H9 (cell line): ENCODE measurements at regions not wholly inside any gene's neighbourhood (a gene's known extent, or its start where the extent isn't known, plus 50 kb on each side); places are given as distances from the start of the nearest gene placed in this dataset.

Experiments used
- DNase-seq: peaks from one replicate; pipeline ENCODE4 v3.0.0-alpha.2; 2017
- H2AFZ ChIP-seq: one replicate; pipeline ENCODE4 v1.6.1; 2013; ENCODE audit warnings: mild to moderate bottlenecking, low read length, control low read depth, moderate library complexity
- H2AK5ac ChIP-seq: 2 replicates; pipeline ENCODE4 v1.6.1; 2013; ENCODE audit warnings: low read length, control low read depth, mixed read lengths; ENCODE audit not compliant: insufficient read length
- H2BK120ac ChIP-seq: one replicate; pipeline ENCODE4 v1.6.1; 2013; ENCODE audit warnings: low read depth, mild to moderate bottlenecking, low read length, control low read depth, inconsistent platforms; ENCODE audit not compliant: poor library complexity, severe bottlenecking
- H2BK12ac ChIP-seq: 2 replicates; pipeline ENCODE4 v1.6.1; 2013; ENCODE audit warnings: low read length, control low read depth, mixed read lengths, low read depth; ENCODE audit not compliant: insufficient read length
- H2BK15ac ChIP-seq: 2 replicates; pipeline ENCODE4 v1.6.1; 2013; ENCODE audit warnings: low read depth, low read length, control low read depth
- H2BK20ac ChIP-seq: one replicate; pipeline ENCODE4 v1.6.1; 2013; ENCODE audit warnings: low read depth, mild to moderate bottlenecking, low read length, control low read depth, inconsistent platforms; ENCODE audit not compliant: poor library complexity, severe bottlenecking
- H2BK5ac ChIP-seq: 2 replicates; pipeline ENCODE4 v1.6.1; 2013; ENCODE audit warnings: low read length, control low read depth, mixed read lengths; ENCODE audit not compliant: insufficient read length
- H3K14ac ChIP-seq: 2 replicates; pipeline ENCODE4 v1.6.1; 2013; ENCODE audit warnings: low read length, control low read depth; ENCODE audit not compliant: insufficient read depth
- H3K18ac ChIP-seq: 2 replicates; pipeline ENCODE4 v1.6.1; 2013; ENCODE audit warnings: low read depth, mild to moderate bottlenecking, mixed read lengths, low read length, control low read depth; ENCODE audit not compliant: insufficient read length
- H3K23ac ChIP-seq: 2 replicates; pipeline ENCODE4 v1.6.1; 2013; ENCODE audit warnings: low read length, control low read depth, mixed read lengths, low read depth; ENCODE audit not compliant: insufficient read length
- H3K23me2 ChIP-seq: 2 replicates; pipeline ENCODE4 v1.6.1; 2013; ENCODE audit warnings: low read depth, mild to moderate bottlenecking, mixed read lengths, low read length, control low read depth; ENCODE audit not compliant: insufficient read length, poor library complexity, severe bottlenecking
- H3K27ac ChIP-seq: 2 replicates; pipeline ENCODE4 v1.5.1; 2013; ENCODE audit warnings: low read length, control low read depth, mixed read lengths, low read depth; ENCODE audit not compliant: insufficient read length
- H3K27me3 ChIP-seq: 2 replicates; pipeline ENCODE4 v1.6.1; 2013; ENCODE audit warnings: low read length, control low read depth, inconsistent platforms; ENCODE audit not compliant: insufficient read depth
- H3K4ac ChIP-seq: 2 replicates; pipeline ENCODE4 v1.6.1; 2013; ENCODE audit warnings: low read depth, mild to moderate bottlenecking, control low read depth, inconsistent platforms, low read length, moderate library complexity
- H3K4me1 ChIP-seq: 2 replicates; pipeline ENCODE4 v1.6.1; 2013; ENCODE audit warnings: low read length, control low read depth, inconsistent platforms; ENCODE audit not compliant: insufficient read depth
- H3K4me2 ChIP-seq: 2 replicates; pipeline ENCODE4 v1.6.1; 2013; ENCODE audit warnings: low read length, control low read depth, mixed read lengths; ENCODE audit not compliant: insufficient read length, insufficient read depth
- H3K56ac ChIP-seq: 2 replicates; pipeline ENCODE4 v1.6.1; 2013; ENCODE audit warnings: low read depth, mild to moderate bottlenecking, mixed read lengths, low read length, control low read depth; ENCODE audit not compliant: insufficient read length
- H3K79me1 ChIP-seq: 2 replicates; pipeline ENCODE4 v1.6.1; 2013; ENCODE audit warnings: low read depth, mild to moderate bottlenecking, moderate library complexity, low read length, control low read depth, inconsistent platforms; ENCODE audit not compliant: insufficient read depth, poor library complexity, severe bottlenecking
- H3K79me2 ChIP-seq: 2 replicates; pipeline ENCODE4 v1.6.1; 2013; ENCODE audit warnings: low read length, control low read depth, inconsistent platforms; ENCODE audit not compliant: insufficient read depth
- H3K9ac ChIP-seq: 2 replicates; pipeline ENCODE4 v1.6.1; 2013; ENCODE audit warnings: low read length, control low read depth, mixed read lengths; ENCODE audit not compliant: insufficient read length; ENCODE audit errors: extremely low read depth
- H3K9me3 ChIP-seq: one replicate; pipeline ENCODE4 v1.6.1; 2013; ENCODE audit warnings: low read depth, low read length, inconsistent platforms; ENCODE audit not compliant: control insufficient read depth
- H3T11ph ChIP-seq: one replicate; pipeline ENCODE4 v1.6.1; 2013; ENCODE audit warnings: mild to moderate bottlenecking, low read length, control low read depth, inconsistent platforms
- H4K20me1 ChIP-seq: one replicate; pipeline ENCODE4 v1.6.1; 2013; ENCODE audit not compliant: control insufficient read depth, insufficient read length, insufficient read depth
- H4K5ac ChIP-seq: 2 replicates; pipeline ENCODE4 v1.6.1; 2013; ENCODE audit warnings: low read depth, mild to moderate bottlenecking, mixed read lengths, low read length, control low read depth; ENCODE audit not compliant: insufficient read length
- H4K8ac ChIP-seq: replicated peaks from 2 replicates; pipeline ENCODE4 v1.6.1; 2013; ENCODE audit warnings: low read length, control low read depth, mixed read lengths, low read depth; ENCODE audit not compliant: insufficient read length
- H4K91ac ChIP-seq: 2 replicates; pipeline ENCODE4 v1.6.1; 2013; ENCODE audit warnings: low read depth, mild to moderate bottlenecking, moderate library complexity, mixed read lengths, low read length, control low read depth; ENCODE audit not compliant: insufficient read length
- H3K27ac Mint-ChIP-seq, 3 experiments: 2 replicates in 2 of 3; 3 replicates in 1 of 3; pipeline ENCODE4 v1.8.0; 2020 to 2021; ENCODE audit warnings: mixed read lengths in 3 of 3, mild to moderate bottlenecking in 1 of 3, moderate library complexity in 1 of 3
- H3K27me3 Mint-ChIP-seq: 2 replicates; pipeline ENCODE4 v1.8.0; 2021; ENCODE audit warnings: low read depth, mild to moderate bottlenecking, moderate library complexity, mixed read lengths
- H3K36me3 Mint-ChIP-seq, 3 experiments: 2 replicates in 2 of 3; 3 replicates in 1 of 3; pipeline ENCODE4 v1.8.0; 2020 to 2021; ENCODE audit warnings: low read depth in 3 of 3, mixed read lengths in 3 of 3; ENCODE audit not compliant: insufficient read depth in 1 of 3
- H3K4me1 Mint-ChIP-seq, 2 experiments: 2 replicates each; pipeline ENCODE4 v1.8.0; 2020; ENCODE audit warnings: mixed read lengths in 2 of 2
- H3K4me3 Mint-ChIP-seq, 2 experiments: 2 replicates in 1 of 2; 3 replicates in 1 of 2; pipeline ENCODE4 v1.8.0; 2020 to 2021; ENCODE audit warnings: mild to moderate bottlenecking in 2 of 2, mixed read lengths in 2 of 2, moderate library complexity in 1 of 2
- H3K9me3 Mint-ChIP-seq, 2 experiments: 2 replicates in 1 of 2; 3 replicates in 1 of 2; pipeline ENCODE4 v1.8.0; 2020; ENCODE audit warnings: mild to moderate bottlenecking in 2 of 2, mixed read lengths in 2 of 2, moderate library complexity in 1 of 2
- WGBS: extraction: QIAGEN DNeasy Blood & Tissue Kit; methylation state at CpG from one replicate; pipeline ENCODE4 v1.1.7; 2013; ENCODE audit warnings: missing lambda C conversion rate, low lambda C conversion rate, mixed read lengths; ENCODE audit not compliant: insufficient read length; ENCODE audit errors: extremely low coverage; 5-methylcytosine and 5-hydroxymethylcytosine counted together
- TF ChIP-seq, protein P1 (sequence below): fragments of 200-600 bp; sonication (generic); conservative IDR thresholded peaks from 3 replicates; pipeline ENCODE4 v1.8.0; 2021; ENCODE audit warnings: antibody characterized with exemption, mild to moderate bottlenecking

DNA sequence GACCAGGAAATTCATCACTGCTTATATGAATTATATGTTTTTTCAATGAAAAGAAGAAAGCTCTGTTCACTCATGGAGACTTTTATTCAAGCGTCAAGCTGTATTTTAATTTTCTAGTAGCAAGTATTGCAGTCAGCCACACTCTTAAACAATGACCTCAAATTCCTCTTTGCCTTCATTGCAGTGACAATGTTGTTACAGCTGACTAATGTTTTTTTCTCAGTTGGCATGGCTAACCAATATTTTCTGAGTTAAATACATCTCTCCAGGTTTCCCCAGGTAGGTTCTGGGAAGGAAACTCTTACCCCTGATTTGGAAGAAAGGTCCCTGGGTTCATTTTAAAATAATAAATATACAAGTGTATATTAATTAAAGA, 241.5 kb downstream of the WDR11 start:
- Histone ChIP-seq H3K27me3 (no peaks in the 10 kb centered on the region), H3T11ph (no peak overlapping the region), H4K8ac (no peak overlapping the region), H2BK120ac (no peak overlapping the region), H3K14ac (no peak overlapping the region), H3K56ac (no peak overlapping the region), H3K4me2 (no peak overlapping the region), H3K4ac (no peak overlapping the region), H3K9ac (no peak overlapping the region), H3K23ac (no peak overlapping the region), H4K91ac (no peak overlapping the region), H2BK12ac (no peak overlapping the region), H2AK5ac (no peak overlapping the region), H3K79me1 (no peaks in the 10 kb centered on the region), H3K79me2 (no peaks in the 10 kb centered on the region), H4K5ac (no peak overlapping the region), H3K27ac (no peak overlapping the region), H3K9me3 (no peaks in the 10 kb centered on the region), H2AFZ (no peak overlapping the region), H2BK15ac (no peak overlapping the region), H3K18ac (no peak overlapping the region), H2BK20ac (no peak overlapping the region), H3K4me1 (no peaks in the 10 kb centered on the region), H3K23me2 (no peaks in the 10 kb centered on the region), H2BK5ac (no peak overlapping the region), H4K20me1 (no peaks in the 10 kb centered on the region)
- H3K4me1 Mint-ChIP-seq: peaks cover 2 to 3% of the 10 kb centered on the region in 2 experiments; a peak in 2 of 4 replicates
- DNase-seq: no peak
- no peaks in the 10 kb centered on the region for H3K36me3 Mint-ChIP-seq
- TF ChIP-seq, protein P1, sequence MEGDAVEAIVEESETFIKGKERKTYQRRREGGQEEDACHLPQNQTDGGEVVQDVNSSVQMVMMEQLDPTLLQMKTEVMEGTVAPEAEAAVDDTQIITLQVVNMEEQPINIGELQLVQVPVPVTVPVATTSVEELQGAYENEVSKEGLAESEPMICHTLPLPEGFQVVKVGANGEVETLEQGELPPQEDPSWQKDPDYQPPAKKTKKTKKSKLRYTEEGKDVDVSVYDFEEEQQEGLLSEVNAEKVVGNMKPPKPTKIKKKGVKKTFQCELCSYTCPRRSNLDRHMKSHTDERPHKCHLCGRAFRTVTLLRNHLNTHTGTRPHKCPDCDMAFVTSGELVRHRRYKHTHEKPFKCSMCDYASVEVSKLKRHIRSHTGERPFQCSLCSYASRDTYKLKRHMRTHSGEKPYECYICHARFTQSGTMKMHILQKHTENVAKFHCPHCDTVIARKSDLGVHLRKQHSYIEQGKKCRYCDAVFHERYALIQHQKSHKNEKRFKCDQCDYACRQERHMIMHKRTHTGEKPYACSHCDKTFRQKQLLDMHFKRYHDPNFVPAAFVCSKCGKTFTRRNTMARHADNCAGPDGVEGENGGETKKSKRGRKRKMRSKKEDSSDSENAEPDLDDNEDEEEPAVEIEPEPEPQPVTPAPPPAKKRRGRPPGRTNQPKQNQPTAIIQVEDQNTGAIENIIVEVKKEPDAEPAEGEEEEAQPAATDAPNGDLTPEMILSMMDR: no peak
- no peak overlapping the region for H3K27ac Mint-ChIP-seq
- H3K27me3 Mint-ChIP-seq: peaks cover 2% of the 10 kb centered on the region; the same call in 1 of the 2 replicates
- WGBS: no CpG with 5 or more reads among the region's 1 CpG
- no peak overlapping the region for H3K4me3 Mint-ChIP-seq
- peaks cover under 1 to 2% of the 10 kb centered on the region in 2 experiments; a peak in 2 of 5 replicates for H3K9me3 Mint-ChIP-seq
